Adipocyte (in vitro differentiated cells): ENCODE measurements at regions not wholly inside any gene's neighbourhood (a gene's known extent, or its start where the extent isn't known, plus 50 kb on each side); places are given as distances from the start of the nearest gene placed in this dataset.
"Not testable (repeated sequence)": the region's sequence is repeated elsewhere in the genome, so short reads cannot be mapped to it uniquely, and the experiment has no call there.

Experiments
- DNase-seq: peaks from one replicate; pipeline ENCODE4 v3.0.0-alpha.2; 2015; ENCODE audit warnings: low read depth
- H3K27me3 ChIP-seq: replicated peaks from 2 replicates; pipeline ENCODE4 v1.7.0; 2013; ENCODE audit warnings: mild to moderate bottlenecking, low read length, moderate library complexity; ENCODE audit not compliant: control insufficient read depth, insufficient read depth
- H3K36me3 ChIP-seq: 2 replicates; pipeline ENCODE4 v1.7.0; 2013; ENCODE audit warnings: low read length, mild to moderate bottlenecking, moderate library complexity; ENCODE audit not compliant: control insufficient read depth, insufficient read depth, severe bottlenecking
- H3K4me1 ChIP-seq: 2 replicates; pipeline ENCODE4 v1.7.0; 2013; ENCODE audit warnings: mild to moderate bottlenecking, low read length, moderate library complexity; ENCODE audit not compliant: control insufficient read depth, insufficient read depth
- H3K4me3 ChIP-seq: 2 replicates; pipeline ENCODE4 v1.7.0; 2013; ENCODE audit warnings: mild to moderate bottlenecking, low read length, moderate library complexity
- H3K9ac ChIP-seq: 2 replicates; pipeline ENCODE4 v1.7.0; 2013; ENCODE audit warnings: mild to moderate bottlenecking, low read length, moderate library complexity
- H3K9me3 ChIP-seq: 2 replicates; pipeline ENCODE4 v1.7.0; 2013; ENCODE audit warnings: mild to moderate bottlenecking, low read length, moderate library complexity; ENCODE audit not compliant: control insufficient read depth

GRCh38 chr14:53841109-53842099 is 115.2 kb downstream of the BMP4 start:
- no peaks in the 10 kb centered on the region for H3K36me3 ChIP-seq
- no peak overlapping the region for H3K9ac ChIP-seq
- peaks cover 2% of the 10 kb centered on the region for H3K9me3 ChIP-seq
- H3K4me1 ChIP-seq: no peaks in the 10 kb centered on the region
- H3K4me3 ChIP-seq: no peak overlapping the region
- no peak for DNase-seq
- H3K27me3 ChIP-seq: no peaks in the 10 kb centered on the region

- no peaks in the 10 kb centered on the region for H3K27me3 ChIP-seq
- no peaks in the 10 kb centered on the region for H3K36me3 ChIP-seq
- peaks cover 2% of the 10 kb centered on the region for H3K9me3 ChIP-seq
- H3K4me1 ChIP-seq: no peaks in the 10 kb centered on the region
- H3K4me3 ChIP-seq: no peak overlapping the region
- no peak overlapping the region for H3K9ac ChIP-seq
- no peak for DNase-seq
Observed at GRCh38 chr14:53840444-53840843, 116.2 kb downstream of the BMP4 start.

GRCh38 chr14:53838374-53838773 is 118.3 kb downstream of the BMP4 start:
- no peak overlapping the region for H3K9ac ChIP-seq

GRCh38 chr14:53837656-53838055 is 119.0 kb downstream of the BMP4 start:
- H3K9me3 ChIP-seq, H3K4me1 ChIP-seq, DNase-seq, H3K9ac ChIP-seq, H3K27me3 ChIP-seq, H3K36me3 ChIP-seq, H3K4me3 ChIP-seq: not testable (repeated sequence)

More at GRCh38 chr14:53838374-53838773, 118.3 kb downstream of the BMP4 start:
- H3K9me3 ChIP-seq: peaks cover 2% of the 10 kb centered on the region
- H3K27me3 ChIP-seq: no peaks in the 10 kb centered on the region
- H3K4me1 ChIP-seq: no peaks in the 10 kb centered on the region
- H3K4me3 ChIP-seq: no peak overlapping the region
- H3K36me3 ChIP-seq: no peaks in the 10 kb centered on the region
- no peak for DNase-seq

- DNase-seq: no peak
- Histone ChIP-seq H3K9me3 (peaks cover 2% of the 10 kb centered on the region), H3K4me1 (no peaks in the 10 kb centered on the region), H3K27me3 (no peaks in the 10 kb centered on the region), H3K36me3 (no peaks in the 10 kb centered on the region), H3K9ac (no peak overlapping the region), H3K4me3 (no peak overlapping the region)
Observed at GRCh38 chr14:53836551-53836950, 120.1 kb downstream of the BMP4 start.

- peaks cover 12% of the 10 kb centered on the region for H3K9me3 ChIP-seq
- H3K4me1 ChIP-seq: no peaks in the 10 kb centered on the region
- no peak for DNase-seq
- H3K4me3 ChIP-seq: no peak overlapping the region
- H3K9ac ChIP-seq: no peak overlapping the region
- no peaks in the 10 kb centered on the region for H3K36me3 ChIP-seq
- H3K27me3 ChIP-seq: no peaks in the 10 kb centered on the region
Observed at GRCh38 chr14:53828820-53829219, 127.8 kb downstream of the BMP4 start.

- Histone ChIP-seq H3K9me3 (peaks cover 6% of the 10 kb centered on the region), H3K36me3 (no peaks in the 10 kb centered on the region), H3K4me3 (no peak overlapping the region), H3K27me3 (no peaks in the 10 kb centered on the region), H3K9ac (no peak overlapping the region), H3K4me1 (no peaks in the 10 kb centered on the region)
- DNase-seq: no peak
Observed at GRCh38 chr14:53824061-53824460, 132.6 kb downstream of the BMP4 start.

- peak; percentile 72 for DNase-seq
- no peaks in the 10 kb centered on the region for H3K9me3 ChIP-seq
- H3K4me1 ChIP-seq: no peaks in the 10 kb centered on the region
- H3K9ac ChIP-seq: no peak overlapping the region
- H3K27me3 ChIP-seq: peaks cover 8% of the 10 kb centered on the region
- H3K4me3 ChIP-seq: no peak overlapping the region
- no peaks in the 10 kb centered on the region for H3K36me3 ChIP-seq
Observed at GRCh38 chr14:53814392-53814791, 142.2 kb downstream of the BMP4 start.

- Histone ChIP-seq H3K36me3 (no peaks in the 10 kb centered on the region), H3K4me3 (no peak overlapping the region)
- no peak for DNase-seq
Observed at GRCh38 chr14:53810221-53810620, 146.4 kb downstream of the BMP4 start.

GRCh38 chr14:53808042-53808441 is 148.6 kb downstream of the BMP4 start:
- Histone ChIP-seq H3K27me3 (peaks cover 8% of the 10 kb centered on the region), H3K36me3 (no peaks in the 10 kb centered on the region), H3K4me3 (no peak overlapping the region), H3K9me3 (no peaks in the 10 kb centered on the region), H3K9ac (no peak overlapping the region), H3K4me1 (peaks cover 5% of the 10 kb centered on the region)
- peak; percentile 15 for DNase-seq

More at GRCh38 chr14:53810221-53810620, 146.4 kb downstream of the BMP4 start:
- Histone ChIP-seq H3K9ac (no peak overlapping the region), H3K27me3 (peaks cover 8% of the 10 kb centered on the region), H3K4me1 (peaks cover 5% of the 10 kb centered on the region), H3K9me3 (no peaks in the 10 kb centered on the region)

- Histone ChIP-seq H3K4me1 (peaks cover 5% of the 10 kb centered on the region), H3K4me3 (no peak overlapping the region), H3K9ac (no peak overlapping the region), H3K36me3 (no peaks in the 10 kb centered on the region), H3K9me3 (no peaks in the 10 kb centered on the region), H3K27me3 (peaks cover 8% of the 10 kb centered on the region)
- no peak for DNase-seq
Observed at GRCh38 chr14:53807542-53807941, 149.1 kb downstream of the BMP4 start.
